ENCODE measurements at regions not wholly inside any gene's neighbourhood (a gene's known extent, or its start where the extent isn't known, plus 50 kb on each side); places are given as distances from the start of the nearest gene placed in this dataset.

- Histone ChIP-seq H3K4me3 (ENCODE audit: low read depth, low read length, poor library complexity, severe bottlenecking) (no peak overlapping the region), H3K27ac (ENCODE audit: low read depth, low read length, poor library complexity, severe bottlenecking) (no peak overlapping the region), H3K9me3 (ENCODE audit: low read length) (peaks cover 9% of the 10 kb centered on the region; the same call in 1 of the 2 replicates), H4K20me1 (ENCODE audit: insufficient read depth, low read length) (no peaks in the 10 kb centered on the region), H3K4me2 (ENCODE audit: low read length) (no peak overlapping the region), H3K9me2 (ENCODE audit: low read depth, low read length) (no peaks in the 10 kb centered on the region), H3K27me3 (ENCODE audit: insufficient read depth, low read length) (no peaks in the 10 kb centered on the region), H3K9ac (ENCODE audit: low read length) (no peak overlapping the region), H2AFZ (ENCODE audit: low read length) (no peak overlapping the region), H3K79me2 (ENCODE audit: insufficient read depth, low read length) (no peaks in the 10 kb centered on the region), H3K4me1 (ENCODE audit: insufficient read depth, low read length, severe bottlenecking) (no peaks in the 10 kb centered on the region), H3F3A (ENCODE audit: insufficient read depth, low read length) (no peaks in the 10 kb centered on the region), H3K36me3 (ENCODE audit: insufficient read depth, low read length) (no peaks in the 10 kb centered on the region)
- TF ChIP-seq, protein P1, sequence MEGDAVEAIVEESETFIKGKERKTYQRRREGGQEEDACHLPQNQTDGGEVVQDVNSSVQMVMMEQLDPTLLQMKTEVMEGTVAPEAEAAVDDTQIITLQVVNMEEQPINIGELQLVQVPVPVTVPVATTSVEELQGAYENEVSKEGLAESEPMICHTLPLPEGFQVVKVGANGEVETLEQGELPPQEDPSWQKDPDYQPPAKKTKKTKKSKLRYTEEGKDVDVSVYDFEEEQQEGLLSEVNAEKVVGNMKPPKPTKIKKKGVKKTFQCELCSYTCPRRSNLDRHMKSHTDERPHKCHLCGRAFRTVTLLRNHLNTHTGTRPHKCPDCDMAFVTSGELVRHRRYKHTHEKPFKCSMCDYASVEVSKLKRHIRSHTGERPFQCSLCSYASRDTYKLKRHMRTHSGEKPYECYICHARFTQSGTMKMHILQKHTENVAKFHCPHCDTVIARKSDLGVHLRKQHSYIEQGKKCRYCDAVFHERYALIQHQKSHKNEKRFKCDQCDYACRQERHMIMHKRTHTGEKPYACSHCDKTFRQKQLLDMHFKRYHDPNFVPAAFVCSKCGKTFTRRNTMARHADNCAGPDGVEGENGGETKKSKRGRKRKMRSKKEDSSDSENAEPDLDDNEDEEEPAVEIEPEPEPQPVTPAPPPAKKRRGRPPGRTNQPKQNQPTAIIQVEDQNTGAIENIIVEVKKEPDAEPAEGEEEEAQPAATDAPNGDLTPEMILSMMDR (IDR thresholded peaks at IDR 0.05; ENCODE audit: low read length), result no peak
- no peak for TF ChIP-seq EZH2 (IDR thresholded peaks at IDR 0.05; ENCODE audit: borderline replicate concordance, low read length)
Observed at GRCh38 chr4:123580981-123581664, 184.5 kb downstream of the SPRY1 start.

DNA sequence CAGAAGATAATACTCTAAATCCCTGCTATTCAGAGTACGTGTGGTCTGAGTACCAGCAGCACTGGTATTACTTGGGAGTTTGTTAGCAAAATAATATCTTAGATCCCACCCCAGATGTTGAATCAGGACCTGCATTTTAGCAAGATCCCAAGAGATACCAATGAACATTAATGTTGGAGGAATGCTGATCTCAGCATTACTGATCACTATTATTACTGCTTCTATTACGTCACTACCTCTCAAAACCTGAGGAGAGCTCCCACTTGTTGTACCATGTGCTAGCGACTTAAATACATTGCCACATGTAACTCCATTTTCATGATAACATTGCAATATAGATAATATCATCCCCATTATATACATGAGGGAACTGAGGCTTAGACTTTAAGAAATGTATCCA is 185.2 kb downstream of the SPRY1 start:
- Histone ChIP-seq H4K20me1 (ENCODE audit: insufficient read depth, low read length) (no peaks in the 10 kb centered on the region), H3F3A (ENCODE audit: insufficient read depth, low read length) (no peaks in the 10 kb centered on the region), H3K4me3 (ENCODE audit: low read depth, low read length, poor library complexity, severe bottlenecking) (no peak overlapping the region), H3K9me3 (ENCODE audit: low read length) (peaks cover 9% of the 10 kb centered on the region; the same call in 1 of the 2 replicates), H3K27ac (ENCODE audit: low read depth, low read length, poor library complexity, severe bottlenecking) (no peak overlapping the region), H3K4me2 (ENCODE audit: low read length) (no peak overlapping the region), H3K79me2 (ENCODE audit: insufficient read depth, low read length) (no peaks in the 10 kb centered on the region), H3K4me1 (ENCODE audit: insufficient read depth, low read length, severe bottlenecking) (no peaks in the 10 kb centered on the region), H3K27me3 (ENCODE audit: insufficient read depth, low read length) (no peaks in the 10 kb centered on the region), H2AFZ (ENCODE audit: low read length) (no peak overlapping the region), H3K9me2 (ENCODE audit: low read depth, low read length) (no peaks in the 10 kb centered on the region), H3K36me3 (ENCODE audit: insufficient read depth, low read length) (no peaks in the 10 kb centered on the region), H3K9ac (ENCODE audit: low read length) (no peak overlapping the region)
- TF ChIP-seq, protein P1 (IDR thresholded peaks at IDR 0.05; ENCODE audit: low read length), result no peak
- TF ChIP-seq EZH2 (IDR thresholded peaks at IDR 0.05; ENCODE audit: borderline replicate concordance, low read length), result no peak

GRCh38 chr4:123583043-123583442 is 186.4 kb downstream of the SPRY1 start:
- Histone ChIP-seq H3F3A (ENCODE audit: insufficient read depth, low read length) (no peaks in the 10 kb centered on the region), H3K9me2 (ENCODE audit: low read depth, low read length) (no peaks in the 10 kb centered on the region), H3K9ac (ENCODE audit: low read length) (no peak overlapping the region), H3K79me2 (ENCODE audit: insufficient read depth, low read length) (no peaks in the 10 kb centered on the region), H2AFZ (ENCODE audit: low read length) (no peak overlapping the region), H3K9me3 (ENCODE audit: low read length) (peaks cover 9% of the 10 kb centered on the region; the same call in 1 of the 2 replicates), H3K4me2 (ENCODE audit: low read length) (no peak overlapping the region), H3K36me3 (ENCODE audit: insufficient read depth, low read length) (no peaks in the 10 kb centered on the region), H3K4me1 (ENCODE audit: insufficient read depth, low read length, severe bottlenecking) (peaks cover 2% of the 10 kb centered on the region), H3K27ac (ENCODE audit: low read depth, low read length, poor library complexity, severe bottlenecking) (no peak overlapping the region), H3K27me3 (ENCODE audit: insufficient read depth, low read length) (no peaks in the 10 kb centered on the region), H4K20me1 (ENCODE audit: insufficient read depth, low read length) (no peaks in the 10 kb centered on the region), H3K4me3 (ENCODE audit: low read depth, low read length, poor library complexity, severe bottlenecking) (no peak overlapping the region)
- TF ChIP-seq, protein P1 (IDR thresholded peaks at IDR 0.05; ENCODE audit: low read length), result no peak
- no peak for TF ChIP-seq EZH2 (IDR thresholded peaks at IDR 0.05; ENCODE audit: borderline replicate concordance, low read length)
